Neural progenitor cell (in vitro differentiated cells): ENCODE measurements at regions not wholly inside any gene's neighbourhood (a gene's known extent, or its start where the extent isn't known, plus 50 kb on each side); places are given as distances from the start of the nearest gene placed in this dataset.

Experiments
- DNase-seq: peaks from one replicate; pipeline ENCODE4 v3.0.0-alpha.2; 2016; ENCODE audit warnings: low spot score
- H2AFZ ChIP-seq: fragments of 200-600 bp; sonication (generic); replicated peaks from 2 replicates; pipeline ENCODE4 v1.6.1; 2016; ENCODE audit warnings: antibody characterized with exemption
- H3F3A ChIP-seq: fragments of 200-600 bp; sonication (generic); 2 replicates; pipeline ENCODE4 v1.6.1; 2016; ENCODE audit warnings: antibody characterized with exemption, low read depth
- H3K27ac ChIP-seq: fragments of 200-600 bp; sonication (generic); 2 replicates; pipeline ENCODE4 v1.5.1; 2016; ENCODE audit warnings: mild to moderate bottlenecking
- H3K27me3 ChIP-seq: fragments of 200-600 bp; sonication (generic); 2 replicates; pipeline ENCODE4 v1.6.1; 2016; ENCODE audit warnings: mild to moderate bottlenecking, moderate library complexity
- H3K36me3 ChIP-seq: fragments of 200-600 bp; sonication (generic); 2 replicates; pipeline ENCODE4 v1.5.1; 2016
- H3K4me1 ChIP-seq: fragments of 200-600 bp; sonication (generic); 2 replicates; pipeline ENCODE4 v1.6.1; 2016; ENCODE audit warnings: mixed run types
- H3K4me2 ChIP-seq: fragments of 200-600 bp; sonication (generic); 2 replicates; pipeline ENCODE4 v1.6.1; 2016
- H3K4me3 ChIP-seq: fragments of 200-600 bp; sonication (generic); 2 replicates; pipeline ENCODE4 v1.5.1; 2016
- H3K79me2 ChIP-seq: fragments of 200-600 bp; sonication (generic); 2 replicates; pipeline ENCODE4 v1.6.1; 2016; ENCODE audit warnings: low read depth
- H3K9ac ChIP-seq: fragments of 200-600 bp; sonication (generic); 2 replicates; pipeline ENCODE4 v1.6.1; 2016
- H3K9me3 ChIP-seq: fragments of 200-600 bp; sonication (generic); 2 replicates; pipeline ENCODE4 v1.5.1; 2016; ENCODE audit warnings: low read depth
- H4K20me1 ChIP-seq: fragments of 200-600 bp; sonication (generic); 2 replicates; pipeline ENCODE4 v1.6.1; 2016; ENCODE audit warnings: low read depth
- H3K27ac Mint-ChIP-seq: 3 replicates; pipeline ENCODE4 v1.8.0; 2021; ENCODE audit warnings: mixed read lengths
- H3K27me3 Mint-ChIP-seq: 2 replicates; pipeline ENCODE4 v1.8.0; 2022; ENCODE audit warnings: low read depth, mild to moderate bottlenecking, inconsistent platforms, moderate library complexity, mixed read lengths; ENCODE audit not compliant: insufficient read depth
- H3K36me3 Mint-ChIP-seq: 3 replicates; pipeline ENCODE4 v1.8.0; 2021; ENCODE audit warnings: mixed read lengths
- H3K4me1 Mint-ChIP-seq: 3 replicates; pipeline ENCODE4 v1.8.0; 2021; ENCODE audit warnings: mixed read lengths
- H3K4me3 Mint-ChIP-seq: 3 replicates; pipeline ENCODE4 v1.8.0; 2021; ENCODE audit warnings: mild to moderate bottlenecking, moderate library complexity, mixed read lengths
- H3K9me3 Mint-ChIP-seq: 3 replicates; pipeline ENCODE4 v1.8.0; 2020; ENCODE audit warnings: mixed read lengths
- EZH2 ChIP-seq: fragments of 200-600 bp; sonication (generic); IDR thresholded peaks from 2 replicates; pipeline ENCODE4 v1.6.1; 2017; ENCODE audit warnings: antibody characterized with exemption, mild to moderate bottlenecking, moderate library complexity
- EZH2phosphoT487 ChIP-seq: fragments of 200-600 bp; sonication (generic); IDR thresholded peaks from 2 replicates; pipeline ENCODE4 v1.6.1; 2017; ENCODE audit warnings: antibody characterized with exemption
- TF ChIP-seq, protein P1 (sequence below): fragments of 200-600 bp; sonication (generic); IDR thresholded peaks from 2 replicates; pipeline ENCODE4 v1.5.1; 2017; ENCODE audit warnings: antibody characterized with exemption, mild to moderate bottlenecking

- Histone ChIP-seq H3K9me3 (no peaks in the 10 kb centered on the region), H3K36me3 (no peaks in the 10 kb centered on the region), H2AFZ (peak overlapping the region; percentile 77), H3K27ac (no peak overlapping the region), H3K4me1 (peaks cover 6% of the 10 kb centered on the region), H4K20me1 (no peaks in the 10 kb centered on the region), H3K4me2 (no peak overlapping the region), H3K27me3 (no peaks in the 10 kb centered on the region), H3K4me3 (no peak overlapping the region), H3K79me2 (no peaks in the 10 kb centered on the region), H3K9ac (no peak overlapping the region), H3F3A (peaks cover 9% of the 10 kb centered on the region)
- Mint-ChIP-seq H3K27me3 (no peaks in the 10 kb centered on the region), H3K9me3 (peaks cover 5% of the 10 kb centered on the region), H3K4me3 (no peak overlapping the region), H3K27ac (no peak overlapping the region), H3K36me3 (no peaks in the 10 kb centered on the region), H3K4me1 (peaks cover 2% of the 10 kb centered on the region)
- TF ChIP-seq, protein P1, sequence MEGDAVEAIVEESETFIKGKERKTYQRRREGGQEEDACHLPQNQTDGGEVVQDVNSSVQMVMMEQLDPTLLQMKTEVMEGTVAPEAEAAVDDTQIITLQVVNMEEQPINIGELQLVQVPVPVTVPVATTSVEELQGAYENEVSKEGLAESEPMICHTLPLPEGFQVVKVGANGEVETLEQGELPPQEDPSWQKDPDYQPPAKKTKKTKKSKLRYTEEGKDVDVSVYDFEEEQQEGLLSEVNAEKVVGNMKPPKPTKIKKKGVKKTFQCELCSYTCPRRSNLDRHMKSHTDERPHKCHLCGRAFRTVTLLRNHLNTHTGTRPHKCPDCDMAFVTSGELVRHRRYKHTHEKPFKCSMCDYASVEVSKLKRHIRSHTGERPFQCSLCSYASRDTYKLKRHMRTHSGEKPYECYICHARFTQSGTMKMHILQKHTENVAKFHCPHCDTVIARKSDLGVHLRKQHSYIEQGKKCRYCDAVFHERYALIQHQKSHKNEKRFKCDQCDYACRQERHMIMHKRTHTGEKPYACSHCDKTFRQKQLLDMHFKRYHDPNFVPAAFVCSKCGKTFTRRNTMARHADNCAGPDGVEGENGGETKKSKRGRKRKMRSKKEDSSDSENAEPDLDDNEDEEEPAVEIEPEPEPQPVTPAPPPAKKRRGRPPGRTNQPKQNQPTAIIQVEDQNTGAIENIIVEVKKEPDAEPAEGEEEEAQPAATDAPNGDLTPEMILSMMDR, result peak; percentile 75
- no peak for TF ChIP-seq EZH2phosphoT487
- peak; percentile 75 for DNase-seq
Observed at GRCh38 chr15:93974804-93975481, 256.4 kb upstream of the MCTP2 start.

DNA sequence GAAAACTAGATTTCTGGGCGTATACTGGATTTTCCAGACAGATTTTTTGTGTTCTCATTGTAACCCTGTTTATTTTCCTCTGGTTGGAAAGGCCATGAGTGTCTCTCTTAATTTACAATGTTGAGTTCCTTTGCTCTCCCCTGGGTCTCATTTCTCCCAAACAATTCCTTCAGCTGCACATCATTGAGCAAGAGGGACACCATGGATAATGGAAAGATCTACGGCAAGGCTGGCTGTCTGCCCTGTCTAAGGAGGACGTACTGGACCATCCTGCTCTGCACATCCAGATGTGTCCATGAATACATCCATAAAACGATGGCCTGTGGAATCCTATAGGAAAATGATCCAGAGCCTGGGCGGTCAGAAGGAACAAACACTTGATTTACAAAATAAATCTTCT, 258.1 kb upstream of the MCTP2 start:
- Histone ChIP-seq H3K4me3 (no peak overlapping the region), H3F3A (peaks cover 9% of the 10 kb centered on the region), H3K36me3 (no peaks in the 10 kb centered on the region), H3K4me2 (no peak overlapping the region), H3K27ac (no peak overlapping the region), H3K9ac (no peak overlapping the region), H4K20me1 (no peaks in the 10 kb centered on the region), H3K27me3 (no peaks in the 10 kb centered on the region), H3K4me1 (peaks cover 6% of the 10 kb centered on the region), H3K9me3 (no peaks in the 10 kb centered on the region), H2AFZ (peak overlapping the region; percentile 59), H3K79me2 (no peaks in the 10 kb centered on the region)
- peaks cover 5% of the 10 kb centered on the region for H3K9me3 Mint-ChIP-seq
- no peaks in the 10 kb centered on the region for H3K36me3 Mint-ChIP-seq
- TF ChIP-seq EZH2 (no peak), EZH2phosphoT487 (no peak)
- TF ChIP-seq, protein P1, result no peak
- H3K27ac Mint-ChIP-seq, result no peak overlapping the region
- no peak for DNase-seq
- no peak overlapping the region for H3K4me3 Mint-ChIP-seq
- no peaks in the 10 kb centered on the region for H3K27me3 Mint-ChIP-seq
- H3K4me1 Mint-ChIP-seq, result peaks cover 2% of the 10 kb centered on the region

- Histone ChIP-seq H4K20me1 (no peaks in the 10 kb centered on the region), H3K36me3 (no peaks in the 10 kb centered on the region), H3K9me3 (no peaks in the 10 kb centered on the region), H3K4me2 (no peak overlapping the region), H3K27ac (no peak overlapping the region), H3K27me3 (no peaks in the 10 kb centered on the region), H3F3A (no peaks in the 10 kb centered on the region), H2AFZ (no peak overlapping the region), H3K4me1 (no peaks in the 10 kb centered on the region), H3K4me3 (no peak overlapping the region), H3K79me2 (no peaks in the 10 kb centered on the region), H3K9ac (no peak overlapping the region)
- H3K36me3 Mint-ChIP-seq, result no peaks in the 10 kb centered on the region
- no peaks in the 10 kb centered on the region for H3K27me3 Mint-ChIP-seq
- TF ChIP-seq, protein P1, result no peak
- TF ChIP-seq EZH2phosphoT487 (no peak), EZH2 (no peak)
- H3K27ac Mint-ChIP-seq, result no peak overlapping the region
- no peak for DNase-seq
- H3K9me3 Mint-ChIP-seq, result no peaks in the 10 kb centered on the region
- peaks cover 11% of the 10 kb centered on the region for H3K4me1 Mint-ChIP-seq
- H3K4me3 Mint-ChIP-seq, result no peak overlapping the region
Observed at GRCh38 chr15:93968773-93969172, 262.6 kb upstream of the MCTP2 start.
